CD4-positive, alpha-beta T cell (primary cell): ENCODE measurements at regions not wholly inside any gene's neighbourhood (a gene's known extent, or its start where the extent isn't known, plus 50 kb on each side); places are given as distances from the start of the nearest gene placed in this dataset.

ENCODE experiments used
- ATAC-seq: fragments of 200-7000 bp; cut with Tn5 transposase; one replicate; pipeline ENCODE4 v1.10.0; 2022; ENCODE audit warnings: mild to moderate bottlenecking; ENCODE audit not compliant: poor library complexity
- CTCF ChIA-PET: fragments of 350-600 bp; sonication (Branson Sonifier 250); formaldehyde crosslinking; loops from one replicate; lab custom pipeline; 2021; ENCODE audit warnings: antibody characterized with exemption, inconsistent platforms; lab: Charles Lee
- POLR2A ChIA-PET: fragments of 350-600 bp; sonication (Branson Sonifier 250); formaldehyde crosslinking; loops from one replicate; lab custom pipeline; 2021; ENCODE audit warnings: antibody characterized with exemption, inconsistent platforms; lab: Charles Lee
- DNase-seq, 14 experiments: peaks; one replicate each; pipeline ENCODE4 v3.0.0-alpha.2; 2013 to 2020; ENCODE audit warnings: mixed read lengths in 2 of 14
- H3K27ac ChIP-seq, 2 donors: one replicate each; pipeline versions ENCODE4 v1.5.1 to v1.7.0; 2013; ENCODE audit warnings: low read length in 2 of 2, low read depth in 1 of 2, mild to moderate bottlenecking in 1 of 2
- H3K27me3 ChIP-seq, 2 experiments: 1 replicate in 1 of 2; 2 replicates in 1 of 2; pipeline versions ENCODE4 v1.6.1 to v1.7.0; 2013; ENCODE audit warnings: low read length in 2 of 2, control low read depth in 1 of 2, mild to moderate bottlenecking in 1 of 2, moderate library complexity in 1 of 2; ENCODE audit not compliant: insufficient read depth in 2 of 2, control insufficient read depth in 1 of 2
- H3K36me3 ChIP-seq: one replicate; pipeline ENCODE4 v1.6.1; 2013; ENCODE audit warnings: low read length, control low read depth; ENCODE audit not compliant: insufficient read depth
- H3K4me1 ChIP-seq: one replicate; pipeline ENCODE4 v1.6.1; 2013; ENCODE audit warnings: low read length, control low read depth; ENCODE audit not compliant: insufficient read depth
- H3K4me3 ChIP-seq: one replicate; pipeline ENCODE4 v1.5.1; 2013; ENCODE audit warnings: mild to moderate bottlenecking, low read length, moderate library complexity
- H3K9me3 ChIP-seq, 2 experiments: 1 replicate in 1 of 2; 2 replicates in 1 of 2; pipeline versions ENCODE4 v1.6.1 to v1.7.0; 2013; ENCODE audit warnings: low read length in 2 of 2, mild to moderate bottlenecking in 2 of 2, control low read depth in 1 of 2, moderate library complexity in 1 of 2; ENCODE audit not compliant: control insufficient read depth in 1 of 2, insufficient read depth in 1 of 2
- H3K27ac Mint-ChIP-seq: one replicate; pipeline ENCODE4 v1.8.0; 2020; ENCODE audit warnings: mixed read lengths
- H3K27me3 Mint-ChIP-seq: one replicate; pipeline ENCODE4 v1.8.0; 2021; ENCODE audit warnings: mixed read lengths
- H3K36me3 Mint-ChIP-seq: one replicate; pipeline ENCODE4 v1.8.0; 2021; ENCODE audit warnings: low read depth, mixed read lengths
- H3K4me1 Mint-ChIP-seq: one replicate; pipeline ENCODE4 v1.8.0; 2021; ENCODE audit warnings: low read depth, mixed read lengths
- H3K4me3 Mint-ChIP-seq: one replicate; pipeline ENCODE4 v1.8.0; 2020; ENCODE audit warnings: mild to moderate bottlenecking, mixed read lengths
- H3K9me3 Mint-ChIP-seq: one replicate; pipeline ENCODE4 v1.8.0; 2020; ENCODE audit warnings: mixed read lengths
- intact Hi-C, 2 experiments: fragments of 100-400 bp; cut with DNase I in 1 of 2; cut with micrococcal nuclease in 1 of 2; formaldehyde crosslinking; loops; one replicate each; pipeline versions ENCODE4 v1.15.1 to v1.9.0; 2023 to 2025; cut with DNase I, micrococcal nuclease
- TF ChIP-seq, protein P1 (sequence below): fragments of 200-600 bp; IDR thresholded peaks from one replicate; pipeline ENCODE4 v1.8.0; 2022; ENCODE audit warnings: antibody characterized with exemption, mild to moderate bottlenecking

- TF ChIP-seq, protein P1, sequence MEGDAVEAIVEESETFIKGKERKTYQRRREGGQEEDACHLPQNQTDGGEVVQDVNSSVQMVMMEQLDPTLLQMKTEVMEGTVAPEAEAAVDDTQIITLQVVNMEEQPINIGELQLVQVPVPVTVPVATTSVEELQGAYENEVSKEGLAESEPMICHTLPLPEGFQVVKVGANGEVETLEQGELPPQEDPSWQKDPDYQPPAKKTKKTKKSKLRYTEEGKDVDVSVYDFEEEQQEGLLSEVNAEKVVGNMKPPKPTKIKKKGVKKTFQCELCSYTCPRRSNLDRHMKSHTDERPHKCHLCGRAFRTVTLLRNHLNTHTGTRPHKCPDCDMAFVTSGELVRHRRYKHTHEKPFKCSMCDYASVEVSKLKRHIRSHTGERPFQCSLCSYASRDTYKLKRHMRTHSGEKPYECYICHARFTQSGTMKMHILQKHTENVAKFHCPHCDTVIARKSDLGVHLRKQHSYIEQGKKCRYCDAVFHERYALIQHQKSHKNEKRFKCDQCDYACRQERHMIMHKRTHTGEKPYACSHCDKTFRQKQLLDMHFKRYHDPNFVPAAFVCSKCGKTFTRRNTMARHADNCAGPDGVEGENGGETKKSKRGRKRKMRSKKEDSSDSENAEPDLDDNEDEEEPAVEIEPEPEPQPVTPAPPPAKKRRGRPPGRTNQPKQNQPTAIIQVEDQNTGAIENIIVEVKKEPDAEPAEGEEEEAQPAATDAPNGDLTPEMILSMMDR, result no peak
- no peaks in the 10 kb centered on the region for H3K36me3 Mint-ChIP-seq
- H3K27ac Mint-ChIP-seq, result no peak overlapping the region
- ChIA-PET POLR2A (interaction anchor here (0.6 to 1.0 kb wide), 2 partner anchors 128 to 1117 kb away, joined by 3 read pairs; partner anchors contain the start of gene STT3B), CTCF (interaction anchor here (1.2 kb wide), 1 partner anchor 25 kb away, joined by 3 read pairs; no protein-coding TSS in a partner anchor)
- peaks cover 26% of the 10 kb centered on the region for H3K4me1 Mint-ChIP-seq
- no peak overlapping the region for H3K4me3 Mint-ChIP-seq
- Histone ChIP-seq H3K4me3 (no peak overlapping the region), H3K27me3 (no peaks in the 10 kb centered on the region), H3K27ac (no peak overlapping the region), H3K4me1 (no peaks in the 10 kb centered on the region), H3K9me3 (no peaks in the 10 kb centered on the region), H3K36me3 (no peaks in the 10 kb centered on the region)
- H3K27me3 Mint-ChIP-seq, result no peaks in the 10 kb centered on the region
- DNase-seq, result no peak
- intact Hi-C loops, result no loop called here
- no peak for ATAC-seq
- no peaks in the 10 kb centered on the region for H3K9me3 Mint-ChIP-seq
Observed at GRCh38 chr3:31404871-31405270, 127.9 kb upstream of the STT3B start.

- Mint-ChIP-seq H3K36me3 (no peaks in the 10 kb centered on the region), H3K27me3 (no peaks in the 10 kb centered on the region), H3K9me3 (no peaks in the 10 kb centered on the region), H3K4me1 (peaks cover 22% of the 10 kb centered on the region), H3K27ac (no peak overlapping the region), H3K4me3 (no peak overlapping the region)
- POLR2A ChIA-PET, result interaction anchor here (1.0 kb wide), 2 partner anchors 38 to 127 kb away, joined by 3 to 4 read pairs; partner anchors contain the start of gene STT3B
- Histone ChIP-seq H3K27me3 (no peaks in the 10 kb centered on the region), H3K4me3 (no peak overlapping the region), H3K9me3 (no peaks in the 10 kb centered on the region), H3K36me3 (no peaks in the 10 kb centered on the region), H3K27ac (no peak overlapping the region), H3K4me1 (no peaks in the 10 kb centered on the region)
- CTCF ChIA-PET, result interaction anchor here (1.2 kb wide), 1 partner anchor 26 kb away, joined by 3 read pairs; no protein-coding TSS in a partner anchor
- no peak for ATAC-seq
- intact Hi-C loops, result no loop called here
- DNase-seq, result no peak
- TF ChIP-seq, protein P1, result no peak
Observed at GRCh38 chr3:31405515-31405914, 127.2 kb upstream of the STT3B start.

- TF ChIP-seq, protein P1, result no peak
- intact Hi-C loops, result no loop called here
- DNase-seq (no peak), ATAC-seq (no peak)
- ChIA-PET CTCF (no interaction called here), POLR2A (no interaction called here)
- H3K9me3 Mint-ChIP-seq, result no peaks in the 10 kb centered on the region
- H3K4me1 Mint-ChIP-seq, result peaks cover 18% of the 10 kb centered on the region
- no peak overlapping the region for H3K4me3 Mint-ChIP-seq
- Histone ChIP-seq H3K27me3 (no peaks in the 10 kb centered on the region), H3K4me1 (no peaks in the 10 kb centered on the region), H3K9me3 (no peaks in the 10 kb centered on the region), H3K27ac (no peak overlapping the region), H3K4me3 (no peak overlapping the region), H3K36me3 (no peaks in the 10 kb centered on the region)
- H3K27me3 Mint-ChIP-seq, result no peaks in the 10 kb centered on the region
- H3K27ac Mint-ChIP-seq, result no peak overlapping the region
- H3K36me3 Mint-ChIP-seq, result no peaks in the 10 kb centered on the region
Observed at GRCh38 chr3:31406896-31407295, 125.8 kb upstream of the STT3B start.
